GM19035 (cell line): ENCODE measurements at regions not wholly inside any gene's neighbourhood (a gene's known extent, or its start where the extent isn't known, plus 50 kb on each side); places are given as distances from the start of the nearest gene placed in this dataset.

Experiments used
- ATAC-seq: cut with Tn5 transposase; IDR thresholded peaks from one replicate; pipeline ENCODE4 v1.9.1; 2021; ENCODE audit not compliant: unreplicated experiment

DNA sequence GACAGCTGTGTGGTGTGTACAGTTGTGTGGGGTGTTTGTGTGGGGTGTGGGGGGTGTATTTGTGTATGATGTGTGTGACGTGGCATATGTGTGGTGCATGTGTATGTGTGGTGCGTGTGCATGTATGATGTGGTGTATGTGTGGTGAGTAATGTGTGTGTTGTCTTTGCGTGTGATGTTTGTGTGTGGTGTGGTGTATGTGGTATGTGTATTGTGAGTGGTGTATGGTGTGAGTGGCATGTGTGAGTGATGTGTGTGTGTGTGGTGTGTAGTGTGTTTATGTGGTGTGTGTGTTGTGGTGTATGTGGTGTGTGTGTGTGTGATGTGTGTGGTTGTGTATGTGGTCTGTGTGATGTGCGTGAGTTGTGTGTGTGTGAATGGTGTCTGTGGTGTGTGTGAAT, 191.1 kb downstream of the MELK start:
- ATAC-seq, result no peak

- ATAC-seq, result no peak
Observed at GRCh38 chr9:36764364-36765076, 191.8 kb downstream of the MELK start.

GRCh38 chr9:36765077-36765390, 192.3 kb downstream of the MELK start:
- ATAC-seq, result no peak

- peak; percentile 99 for ATAC-seq
Observed at GRCh38 chr9:36765468-36766341, 193.0 kb downstream of the MELK start.

GRCh38 chr9:36768677-36769076, 196.0 kb downstream of the MELK start:
- ATAC-seq, result no peak

GRCh38 chr9:36770025-36770424, 197.3 kb downstream of the MELK start:
- ATAC-seq, result no peak

GRCh38 chr9:36772449-36773403, 200.0 kb downstream of the MELK start:
- no peak for ATAC-seq

DNA sequence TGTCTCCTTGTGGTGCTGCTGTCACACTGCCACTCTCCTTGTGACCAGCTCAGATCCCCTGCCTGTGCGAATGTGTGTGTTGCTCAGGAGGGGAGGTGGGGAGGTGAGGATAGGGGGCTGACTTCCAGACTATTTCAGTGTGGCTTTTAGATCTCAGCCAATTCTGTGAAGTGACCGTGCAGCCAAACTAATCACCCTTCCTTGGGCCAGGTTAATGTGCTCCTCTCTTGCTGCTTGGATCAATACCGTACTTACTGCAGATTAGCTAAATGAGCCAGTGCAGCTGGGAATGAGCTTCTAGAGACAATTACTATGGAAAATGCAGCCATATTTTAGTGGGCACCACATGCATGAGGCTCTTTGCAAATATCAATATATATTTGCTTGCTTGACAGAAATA, 206.0 kb downstream of the MELK start:
- ATAC-seq, result no peak

GRCh38 chr9:36779582-36779981, 206.9 kb downstream of the MELK start:
- no peak for ATAC-seq

- ATAC-seq, result no peak
Observed at GRCh38 chr9:36780186-36780585, 207.5 kb downstream of the MELK start.

DNA sequence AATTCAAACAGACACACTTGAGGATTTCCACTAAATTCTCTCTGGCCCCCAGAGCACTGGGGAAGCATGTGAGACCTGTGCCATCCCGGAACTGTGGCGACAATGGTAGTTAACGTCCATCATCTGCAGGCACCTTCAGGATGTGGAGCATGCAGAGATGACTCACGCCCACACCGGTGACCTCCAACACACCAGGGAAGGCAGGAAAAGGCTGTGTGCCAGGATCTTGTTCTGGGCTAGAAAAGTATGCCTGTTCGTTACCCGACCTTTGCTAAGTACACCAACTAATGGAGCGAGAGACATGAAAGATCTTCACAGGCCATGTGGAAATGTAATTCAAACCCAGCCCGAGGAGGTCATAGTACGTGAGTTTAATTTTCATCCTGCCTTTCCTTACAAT, 208.8 kb downstream of the MELK start:
- no peak for ATAC-seq
